ENCODE measurements at regions not wholly inside any gene's neighbourhood (a gene's known extent, or its start where the extent isn't known, plus 50 kb on each side); places are given as distances from the start of the nearest gene placed in this dataset.
A peak's percentile ranks its signal among the peaks of the same experiment; 100 is the strongest.
"Not testable (repeated sequence)": the region's sequence is repeated elsewhere in the genome, so short reads cannot be mapped to it uniquely, and the experiment has no call there.

- ATAC-seq = no peak
These were observed 463.7 kb upstream of the FSIP2 start for GRCh38 chr2:185274718-185275484.

- not testable (repeated sequence) for ATAC-seq
These were observed 462.6 kb upstream of the FSIP2 start for GRCh38 chr2:185275979-185276378.

- no peak for ATAC-seq
These were observed 459.8 kb upstream of the FSIP2 start for GRCh38 chr2:185278761-185279160.

- ATAC-seq = no peak
These were observed 458.6 kb upstream of the FSIP2 start for GRCh38 chr2:185279999-185280398.

GRCh38 chr2:185284696-185285095, 453.9 kb upstream of the FSIP2 start:
- no peak for ATAC-seq

GRCh38 chr2:185290012-185290411, 448.6 kb upstream of the FSIP2 start:
- not testable (repeated sequence) for ATAC-seq

GRCh38 chr2:185291035-185291647, 447.5 kb upstream of the FSIP2 start:
- peak; percentile 51 for ATAC-seq

GRCh38 chr2:185299867-185300266, 438.7 kb upstream of the FSIP2 start:
- no peak for ATAC-seq

GRCh38 chr2:185306119-185306518, 432.5 kb upstream of the FSIP2 start:
- ATAC-seq = no peak

- no peak for ATAC-seq
These were observed 422.2 kb upstream of the FSIP2 start for GRCh38 chr2:185316383-185316782.

GRCh38 chr2:185318271-185318724, 420.3 kb upstream of the FSIP2 start:
- ATAC-seq = no peak

- ATAC-seq = no peak
These were observed 402.7 kb upstream of the FSIP2 start for GRCh38 chr2:185335879-185336278.

GRCh38 chr2:185337033-185337432, 401.6 kb upstream of the FSIP2 start:
- no peak for ATAC-seq

- ATAC-seq = no peak
These were observed 400.5 kb upstream of the FSIP2 start for GRCh38 chr2:185338104-185338503.

GRCh38 chr2:185347445-185347844, 391.2 kb upstream of the FSIP2 start:
- ATAC-seq = no peak

- ATAC-seq = no peak
These were observed 377.8 kb upstream of the FSIP2 start for GRCh38 chr2:185360776-185361175.

- ATAC-seq = no peak
These were observed 366.4 kb upstream of the FSIP2 start for GRCh38 chr2:185372188-185372587.

GRCh38 chr2:185373229-185373628, 365.4 kb upstream of the FSIP2 start:
- ATAC-seq = no peak

- no peak for ATAC-seq
These were observed 363.7 kb upstream of the FSIP2 start for GRCh38 chr2:185374878-185375277.

GRCh38 chr2:185375731-185376130, 362.9 kb upstream of the FSIP2 start:
- ATAC-seq = no peak

- no peak for ATAC-seq
These were observed 357.0 kb upstream of the FSIP2 start for GRCh38 chr2:185381631-185382030.

- ATAC-seq = no peak
These were observed 353.6 kb upstream of the FSIP2 start for GRCh38 chr2:185384822-185385560.

- no peak for ATAC-seq
These were observed 350.4 kb upstream of the FSIP2 start for GRCh38 chr2:185388226-185388625.

- no peak for ATAC-seq
These were observed 347.1 kb upstream of the FSIP2 start for GRCh38 chr2:185391543-185391942.

Data from esophagus mucosa (tissue), 1 donor.